GM12892 (cell line): ENCODE measurements at regions not wholly inside any gene's neighbourhood (a gene's known extent, or its start where the extent isn't known, plus 50 kb on each side); places are given as distances from the start of the nearest gene placed in this dataset.

Experiments
- DNase-seq: peaks from one replicate; pipeline ENCODE4 v3.0.0; 2011; ENCODE audit not compliant: insufficient read length
- FAIRE-seq: peaks from 2 replicates; lab custom pipeline; 2011; peaks lifted over from hg19 to GRCh38; lab: Jason Lieb, UNC
- POLR2A ChIP-seq: IDR thresholded peaks from 2 replicates; pipeline ENCODE4 v1.6.1; 2011; ENCODE audit warnings: low read depth, low read length, control low read depth
- POLR2AphosphoS5 ChIP-seq: IDR thresholded peaks from 2 replicates; pipeline ENCODE4 v1.6.1; 2011; ENCODE audit warnings: low read depth, low read length, control low read depth
- TAF1 ChIP-seq: IDR thresholded peaks from 2 replicates; pipeline ENCODE4 v1.6.1; 2011; ENCODE audit warnings: low read depth, mild to moderate bottlenecking, control low read depth, low read length, borderline replicate concordance

- no peak for FAIRE-seq
- no peak for DNase-seq
- no peak for TF ChIP-seq TAF1
- no peak for TF ChIP-seq POLR2A
- no peak for TF ChIP-seq POLR2AphosphoS5
Observed at GRCh38 chr6:165956874-165957273, 210.8 kb downstream of the TBXT start.

- TF ChIP-seq POLR2A, result no peak
- TF ChIP-seq POLR2AphosphoS5, result no peak
- TF ChIP-seq TAF1, result no peak
- DNase-seq (no peak), FAIRE-seq (no peak)
Observed at GRCh38 chr6:165952514-165952913, 215.1 kb downstream of the TBXT start.

GRCh38 chr6:165950316-165950715, 217.3 kb downstream of the TBXT start:
- no peak for TF ChIP-seq TAF1
- TF ChIP-seq POLR2AphosphoS5, result no peak
- TF ChIP-seq POLR2A, result no peak
- DNase-seq (no peak), FAIRE-seq (no peak)

GRCh38 chr6:165949324-165949723, 218.3 kb downstream of the TBXT start:
- FAIRE-seq (no peak), DNase-seq (no peak)
- TF ChIP-seq TAF1 (no peak), POLR2AphosphoS5 (no peak), POLR2A (no peak)

- TF ChIP-seq POLR2AphosphoS5, result no peak
- DNase-seq (no peak), FAIRE-seq (no peak)
Observed at GRCh38 chr6:165944002-165944466, 223.6 kb downstream of the TBXT start.

- FAIRE-seq, result no peak
- TF ChIP-seq POLR2A (no peak), POLR2AphosphoS5 (no peak), TAF1 (no peak)
- DNase-seq, result no peak
Observed at GRCh38 chr6:165941786-165942185, 225.9 kb downstream of the TBXT start.

GRCh38 chr6:165941249-165941775, 226.3 kb downstream of the TBXT start:
- no peak for TF ChIP-seq POLR2A
- TF ChIP-seq POLR2AphosphoS5, result no peak
- TF ChIP-seq TAF1, result no peak
- DNase-seq (no peak), FAIRE-seq (no peak)

- TF ChIP-seq TAF1 (no peak), POLR2A (no peak), POLR2AphosphoS5 (no peak)
- no peak for DNase-seq
Observed at GRCh38 chr6:165940366-165940765, 227.3 kb downstream of the TBXT start.

GRCh38 chr6:165939601-165940290, 227.9 kb downstream of the TBXT start:
- no peak for DNase-seq
- FAIRE-seq, result no peak
- TF ChIP-seq POLR2AphosphoS5 (no peak), POLR2A (no peak), TAF1 (no peak)

More at GRCh38 chr6:165940366-165940765, 227.3 kb downstream of the TBXT start:
- FAIRE-seq, result no peak

GRCh38 chr6:165939047-165939446, 228.6 kb downstream of the TBXT start:
- FAIRE-seq, result no peak
- TF ChIP-seq TAF1 (no peak), POLR2AphosphoS5 (no peak), POLR2A (no peak)
- no peak for DNase-seq

GRCh38 chr6:165937564-165938358, 229.9 kb downstream of the TBXT start:
- TF ChIP-seq POLR2AphosphoS5 (no peak), POLR2A (no peak), TAF1 (no peak)
- DNase-seq (no peak), FAIRE-seq (no peak)

- TF ChIP-seq POLR2AphosphoS5 (no peak), TAF1 (no peak), POLR2A (no peak)
- FAIRE-seq, result no peak
Observed at GRCh38 chr6:165936660-165937059, 231.0 kb downstream of the TBXT start.

GRCh38 chr6:165936096-165936495, 231.6 kb downstream of the TBXT start:
- TF ChIP-seq POLR2A (no peak), POLR2AphosphoS5 (no peak), TAF1 (no peak)
- FAIRE-seq, result no peak
- no peak for DNase-seq

More at GRCh38 chr6:165936660-165937059, 231.0 kb downstream of the TBXT start:
- DNase-seq, result no peak
